GM21390 (cell line): ENCODE measurements at regions not wholly inside any gene's neighbourhood (a gene's known extent, or its start where the extent isn't known, plus 50 kb on each side); places are given as distances from the start of the nearest gene placed in this dataset.

Source experiments
- ATAC-seq: cut with Tn5 transposase; IDR thresholded peaks from one replicate; pipeline ENCODE4 v1.9.1; 2021; ENCODE audit not compliant: unreplicated experiment

GRCh38 chr16:85334718-85335583 lies 222.7 kb upstream of the CIBAR2 start:
- no peak for ATAC-seq

DNA sequence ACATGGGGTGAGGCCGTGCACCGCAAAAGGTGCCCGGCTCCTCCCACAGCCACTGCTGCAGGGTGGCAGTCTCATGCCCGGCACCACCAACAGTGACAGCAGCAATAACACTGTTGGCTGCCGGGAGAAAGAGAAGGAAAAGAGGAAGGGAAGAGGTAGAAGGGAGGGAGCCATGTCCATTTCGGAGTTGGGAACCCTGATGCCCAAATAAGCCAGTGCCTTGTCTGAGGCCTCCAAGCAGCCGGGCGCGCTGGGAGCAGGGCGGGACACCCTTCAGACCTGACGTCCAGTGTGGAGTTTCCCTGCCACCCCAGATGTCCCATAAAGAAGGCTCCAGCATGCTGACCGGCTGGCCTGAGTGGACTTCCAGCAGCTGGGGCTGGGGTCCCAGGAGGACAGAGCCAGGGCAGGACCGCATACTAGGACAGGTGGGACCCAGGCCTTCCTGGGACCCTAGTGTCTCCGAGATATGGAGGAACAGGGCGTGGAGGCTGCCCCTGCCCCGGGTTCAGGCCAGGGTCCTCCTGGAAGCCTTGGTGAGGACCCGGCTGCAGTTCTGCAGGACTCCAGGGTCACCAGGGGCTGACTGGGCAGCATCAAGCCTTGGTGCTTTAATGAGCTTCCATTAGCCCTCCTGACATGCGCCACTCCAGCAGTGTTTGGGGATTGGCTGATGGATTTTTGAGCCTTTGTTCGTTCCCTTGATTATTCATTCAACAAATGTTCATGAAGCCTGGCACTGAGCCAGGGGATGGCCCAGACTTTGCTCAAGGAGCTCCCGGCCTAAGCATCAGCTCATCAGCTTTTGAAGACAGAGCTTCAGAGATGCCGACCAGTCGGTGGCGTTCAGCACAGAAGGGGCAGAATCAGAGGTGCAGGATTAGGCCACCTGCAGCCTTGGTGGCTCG lies 223.6 kb upstream of the CIBAR2 start:
- no peak for ATAC-seq

- ATAC-seq: no peak
Observed at GRCh38 chr16:85337910-85338637, 225.8 kb upstream of the CIBAR2 start.

GRCh38 chr16:85338638-85338982 lies 226.3 kb upstream of the CIBAR2 start:
- ATAC-seq: no peak

DNA sequence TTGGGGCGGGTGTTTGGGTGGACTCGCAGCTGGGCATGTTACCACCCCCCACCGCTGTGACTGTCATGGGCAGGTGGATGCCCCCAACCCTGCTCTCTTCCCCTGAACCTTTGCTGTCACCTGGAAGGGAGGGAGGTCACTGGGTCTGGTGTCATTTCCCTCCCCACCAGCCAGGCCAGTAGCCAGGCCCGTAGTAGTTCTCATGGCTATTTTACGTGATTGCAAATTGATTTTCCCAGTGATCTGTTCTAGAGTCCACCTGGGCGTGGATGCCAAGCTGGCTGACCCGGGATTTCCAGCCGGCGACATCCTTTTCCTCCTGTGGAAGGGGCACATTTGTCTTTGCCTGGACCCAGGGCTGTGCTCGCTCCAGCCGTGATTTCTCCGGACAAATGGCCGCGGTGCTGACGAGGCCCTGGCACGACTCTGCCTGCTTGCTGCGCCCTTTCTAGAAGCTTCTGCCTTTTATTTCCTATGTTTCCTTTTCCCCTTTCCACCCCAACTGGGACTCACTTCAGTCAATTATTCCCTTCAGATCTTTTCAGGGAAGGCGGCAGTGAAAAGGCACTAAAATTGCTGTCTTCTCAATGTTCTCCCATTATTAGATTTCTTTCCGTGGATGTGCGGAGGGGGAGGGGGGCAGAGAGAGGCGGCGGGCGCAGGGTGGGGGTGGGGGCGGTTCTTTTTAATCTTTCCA lies 226.9 kb upstream of the CIBAR2 start:
- no peak for ATAC-seq

- ATAC-seq: no peak
Observed at GRCh38 chr16:85341972-85342695, 229.9 kb upstream of the CIBAR2 start.

GRCh38 chr16:85344502-85345128 lies 232.3 kb upstream of the CIBAR2 start:
- no peak for ATAC-seq

DNA sequence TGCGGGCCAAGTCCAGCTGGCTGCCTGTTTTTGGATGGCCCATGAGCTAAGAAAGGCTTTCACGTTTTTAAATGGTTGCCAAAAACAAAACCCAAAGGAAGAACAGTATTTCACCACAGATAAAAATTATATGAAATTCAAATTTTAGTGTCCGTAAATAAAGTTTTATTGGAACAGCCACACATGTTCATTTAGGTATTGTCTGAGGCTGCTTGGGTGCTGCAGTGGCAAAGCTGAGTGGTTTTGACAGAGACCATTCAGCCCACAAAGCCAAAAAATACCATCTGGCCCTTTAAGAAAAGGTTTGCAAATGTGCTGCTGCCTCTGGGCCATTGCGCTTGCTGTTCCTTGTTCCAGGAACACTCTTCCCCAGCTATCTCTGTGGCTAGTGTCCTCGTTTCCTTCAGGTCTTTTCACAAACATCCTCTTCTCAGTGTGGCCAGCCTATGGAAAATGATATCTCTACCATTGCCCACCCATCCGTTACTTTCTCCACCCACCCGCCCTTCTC lies 232.9 kb upstream of the CIBAR2 start:
- no peak for ATAC-seq

DNA sequence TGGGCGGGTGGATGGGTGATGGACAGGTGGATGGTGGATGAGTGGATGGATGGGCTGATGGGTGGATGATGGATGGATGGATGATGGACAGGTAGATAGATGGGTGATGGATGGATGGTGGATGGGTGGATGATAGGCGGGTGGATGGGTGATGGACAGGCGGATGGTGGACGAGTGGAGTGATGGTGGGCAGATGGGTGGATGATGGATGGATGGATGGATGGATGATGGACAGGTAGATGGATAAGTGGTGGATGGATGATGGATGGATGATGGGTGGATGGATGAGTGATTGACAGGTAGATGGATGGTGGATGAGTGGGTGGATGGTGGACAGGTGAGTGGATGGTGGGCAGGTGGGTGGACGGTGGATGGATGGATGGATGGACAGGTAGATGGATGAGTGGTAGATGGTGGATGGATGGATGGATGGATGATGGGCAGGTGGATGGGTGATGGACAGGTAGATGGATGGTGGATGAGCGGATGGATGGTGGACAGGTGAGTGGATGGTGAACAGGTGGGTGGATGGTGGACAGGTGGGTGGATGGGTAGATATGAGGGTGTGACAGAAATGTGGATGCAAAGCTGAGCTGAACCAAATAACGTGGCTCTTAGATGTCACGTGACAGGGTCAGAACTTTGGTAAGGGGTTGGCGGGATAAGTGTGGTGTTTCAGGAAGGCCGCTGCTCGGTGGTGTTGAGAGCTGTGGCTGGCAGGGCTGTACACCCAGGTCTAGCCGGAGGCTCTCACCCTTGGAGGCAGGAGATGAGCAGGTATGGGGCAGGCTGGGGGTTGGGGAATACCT lies 234.3 kb upstream of the CIBAR2 start:
- ATAC-seq: no peak

GRCh38 chr16:85347213-85347591 lies 234.9 kb upstream of the CIBAR2 start:
- no peak for ATAC-seq

GRCh38 chr16:85348065-85348840 lies 236.0 kb upstream of the CIBAR2 start:
- no peak for ATAC-seq

DNA sequence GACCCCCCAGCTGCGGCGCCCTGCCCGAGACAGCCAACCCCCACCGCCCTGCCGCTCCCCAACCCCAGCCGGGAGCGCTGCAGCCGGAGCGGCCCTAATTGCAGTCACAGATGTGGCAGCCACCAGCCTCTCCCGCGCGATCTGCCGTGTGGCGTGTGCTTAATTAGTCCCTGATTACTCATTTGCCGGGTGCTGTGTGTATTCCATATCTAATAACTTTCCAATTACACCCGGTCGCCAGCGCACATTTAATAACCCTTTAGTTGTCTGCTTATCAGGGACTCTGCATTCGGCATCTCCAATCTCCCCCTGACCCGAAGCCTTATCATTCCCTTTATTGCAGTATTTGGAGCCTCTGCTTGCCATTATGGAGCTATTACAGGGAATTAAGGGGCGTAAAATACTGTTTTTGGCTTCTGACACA lies 236.7 kb upstream of the CIBAR2 start:
- no peak for ATAC-seq

- no peak for ATAC-seq
Observed at GRCh38 chr16:85349365-85350145, 237.3 kb upstream of the CIBAR2 start.

DNA sequence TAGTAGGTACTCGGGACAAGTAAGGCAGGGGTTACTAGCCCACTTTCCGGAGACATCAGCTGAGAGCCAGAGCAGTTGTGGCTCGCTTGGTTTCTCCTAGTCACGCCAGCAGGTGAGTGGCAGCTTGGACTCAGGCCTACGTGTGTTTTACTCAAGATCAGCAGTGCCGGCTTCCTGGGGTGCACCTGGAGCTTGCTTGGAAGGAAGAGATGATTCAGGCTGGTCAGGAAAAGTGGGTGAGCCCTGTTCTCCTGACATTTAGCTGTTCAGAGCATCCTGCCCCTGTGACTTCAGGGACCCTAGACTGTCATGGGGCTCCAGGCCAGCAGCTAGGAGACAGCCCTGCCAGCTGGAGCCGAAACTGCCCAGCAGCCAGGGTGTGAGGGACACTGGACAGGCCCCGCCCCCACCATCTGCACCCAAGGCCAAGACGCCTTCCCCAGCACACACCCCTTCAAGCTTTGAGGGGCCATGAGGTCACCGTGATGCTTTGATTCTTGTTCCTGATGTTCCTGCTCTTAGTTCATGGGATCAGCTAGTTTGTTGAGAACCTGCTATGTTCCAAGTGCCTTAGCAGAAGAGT lies 238.0 kb upstream of the CIBAR2 start:
- ATAC-seq: no peak

DNA sequence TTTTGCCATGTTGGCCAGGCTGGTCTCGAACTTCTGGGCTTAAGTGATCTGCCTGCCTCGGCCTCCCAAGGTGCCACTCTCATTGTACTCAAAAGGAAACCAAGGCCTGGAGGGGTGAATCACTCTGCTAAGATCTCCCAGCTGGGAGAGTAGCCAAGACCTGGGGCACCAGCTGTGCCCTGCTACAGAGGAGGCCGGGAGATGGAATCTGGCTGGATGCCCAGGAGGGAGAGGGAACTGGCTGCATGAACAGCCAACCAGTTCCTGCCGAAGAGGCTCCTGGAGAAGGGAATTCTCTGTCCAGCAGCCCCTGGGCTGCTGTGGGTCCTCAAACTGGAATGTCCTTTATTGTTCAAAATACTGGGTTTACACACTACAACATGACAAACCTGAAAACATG lies 238.7 kb upstream of the CIBAR2 start:
- no peak for ATAC-seq

DNA sequence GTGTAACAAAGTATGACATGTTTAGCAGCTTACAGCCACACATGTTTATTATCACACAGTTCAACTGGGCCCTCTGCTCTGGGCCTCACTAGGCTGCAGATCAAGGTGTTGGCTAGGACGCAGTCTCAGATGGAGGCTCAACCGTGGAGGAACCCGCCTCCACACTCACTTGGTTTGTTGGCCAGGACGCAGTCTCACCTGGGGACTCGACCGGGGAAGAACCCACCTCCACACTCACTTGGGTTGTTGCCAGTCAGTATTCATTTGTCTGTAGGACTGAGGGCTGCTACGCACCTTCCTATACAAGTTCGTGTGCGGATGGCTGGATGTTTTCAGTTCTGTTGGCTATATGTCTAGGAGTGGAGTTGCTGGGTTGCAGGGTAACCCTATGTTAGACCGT lies 240.7 kb upstream of the CIBAR2 start:
- ATAC-seq: no peak
